ENCODE measurements at regions not wholly inside any gene's neighbourhood (a gene's known extent, or its start where the extent isn't known, plus 50 kb on each side); places are given as distances from the start of the nearest gene placed in this dataset.
"Not testable (repeated sequence)": the region's sequence is repeated elsewhere in the genome, so short reads cannot be mapped to it uniquely, and the experiment has no call there.

- no peaks in the 10 kb centered on the region for H3K36me3 ChIP-seq (ENCODE audit: control insufficient read depth, insufficient read depth, low read length)
- no peaks in the 10 kb centered on the region for H3K4me1 ChIP-seq (ENCODE audit: control insufficient read depth, insufficient read depth, low read length)
- WGBS (ENCODE audit: insufficient coverage, low lambda C conversion rate), result 100% methylated on average over 1 of the region's 7 CpGs
- no peaks in the 10 kb centered on the region for H3K9me3 ChIP-seq (ENCODE audit: control insufficient read depth, low read depth, low read length)
- DNase-seq, result no peak
- no peak overlapping the region for H3K4me3 ChIP-seq (ENCODE audit: low read length)
- no peaks in the 10 kb centered on the region for H3K27me3 ChIP-seq (ENCODE audit: control insufficient read depth, insufficient read depth, low read length)
- no peak overlapping the region for H3K27ac ChIP-seq (ENCODE audit: low read length)
Observed at GRCh38 chr13:72638059-72638815, 89.2 kb downstream of the MZT1 start.

- DNase-seq, result no peak
- WGBS (ENCODE audit: insufficient coverage, low lambda C conversion rate), result no CpG with 5 or more reads among the region's 4 CpGs
- Histone ChIP-seq H3K27me3 (ENCODE audit: control insufficient read depth, insufficient read depth, low read length) (no peaks in the 10 kb centered on the region), H3K36me3 (ENCODE audit: control insufficient read depth, insufficient read depth, low read length) (no peaks in the 10 kb centered on the region), H3K9me3 (ENCODE audit: control insufficient read depth, low read depth, low read length) (no peaks in the 10 kb centered on the region), H3K4me3 (ENCODE audit: low read length) (no peak overlapping the region), H3K4me1 (ENCODE audit: control insufficient read depth, insufficient read depth, low read length) (no peaks in the 10 kb centered on the region), H3K27ac (ENCODE audit: low read length) (no peak overlapping the region)
Observed at GRCh38 chr13:72637561-72637960, 89.9 kb downstream of the MZT1 start.

GRCh38 chr13:72634859-72635258 is 92.6 kb downstream of the MZT1 start:
- DNase-seq, result no peak
- no peaks in the 10 kb centered on the region for H3K27me3 ChIP-seq (ENCODE audit: control insufficient read depth, insufficient read depth, low read length)
- H3K36me3 ChIP-seq (ENCODE audit: control insufficient read depth, insufficient read depth, low read length), result no peaks in the 10 kb centered on the region
- no peaks in the 10 kb centered on the region for H3K9me3 ChIP-seq (ENCODE audit: control insufficient read depth, low read depth, low read length)
- no CpG with 5 or more reads among the region's 1 CpG for WGBS (ENCODE audit: insufficient coverage, low lambda C conversion rate)
- H3K4me3 ChIP-seq (ENCODE audit: low read length), result no peak overlapping the region
- H3K4me1 ChIP-seq (ENCODE audit: control insufficient read depth, insufficient read depth, low read length), result no peaks in the 10 kb centered on the region
- no peak overlapping the region for H3K27ac ChIP-seq (ENCODE audit: low read length)

- WGBS (ENCODE audit: insufficient coverage, low lambda C conversion rate), result no CpG with 5 or more reads among the region's 2 CpGs
- no peak for DNase-seq
- no peaks in the 10 kb centered on the region for H3K27me3 ChIP-seq (ENCODE audit: control insufficient read depth, insufficient read depth, low read length)
- no peak overlapping the region for H3K27ac ChIP-seq (ENCODE audit: low read length)
- no peaks in the 10 kb centered on the region for H3K36me3 ChIP-seq (ENCODE audit: control insufficient read depth, insufficient read depth, low read length)
- H3K4me3 ChIP-seq (ENCODE audit: low read length), result no peak overlapping the region
- no peaks in the 10 kb centered on the region for H3K9me3 ChIP-seq (ENCODE audit: control insufficient read depth, low read depth, low read length)
- H3K4me1 ChIP-seq (ENCODE audit: control insufficient read depth, insufficient read depth, low read length), result no peaks in the 10 kb centered on the region
Observed at GRCh38 chr13:72622546-72622945, 104.9 kb downstream of the MZT1 start.

- Histone ChIP-seq H3K27ac (ENCODE audit: low read length) (no peak overlapping the region), H3K27me3 (ENCODE audit: control insufficient read depth, insufficient read depth, low read length) (no peaks in the 10 kb centered on the region), H3K4me1 (ENCODE audit: control insufficient read depth, insufficient read depth, low read length) (no peaks in the 10 kb centered on the region), H3K4me3 (ENCODE audit: low read length) (no peak overlapping the region), H3K36me3 (ENCODE audit: control insufficient read depth, insufficient read depth, low read length) (no peaks in the 10 kb centered on the region), H3K9me3 (ENCODE audit: control insufficient read depth, low read depth, low read length) (no peaks in the 10 kb centered on the region)
- DNase-seq, result no peak
- 100% methylated on average over 2 of the region's 2 CpGs for WGBS (ENCODE audit: insufficient coverage, low lambda C conversion rate)
Observed at GRCh38 chr13:72620874-72621273, 106.6 kb downstream of the MZT1 start.

GRCh38 chr13:72617951-72618350 is 109.5 kb downstream of the MZT1 start:
- H3K4me1 ChIP-seq (ENCODE audit: control insufficient read depth, insufficient read depth, low read length), result no peaks in the 10 kb centered on the region
- no peaks in the 10 kb centered on the region for H3K9me3 ChIP-seq (ENCODE audit: control insufficient read depth, low read depth, low read length)
- H3K36me3 ChIP-seq (ENCODE audit: control insufficient read depth, insufficient read depth, low read length), result no peaks in the 10 kb centered on the region
- H3K4me3 ChIP-seq (ENCODE audit: low read length), result no peak overlapping the region
- H3K27ac ChIP-seq (ENCODE audit: low read length), result no peak overlapping the region
- H3K27me3 ChIP-seq (ENCODE audit: control insufficient read depth, insufficient read depth, low read length), result no peaks in the 10 kb centered on the region
- no peak for DNase-seq
- 88% methylated on average over 1 of the region's 1 CpG for WGBS (ENCODE audit: insufficient coverage, low lambda C conversion rate)

GRCh38 chr13:72617186-72617585 is 110.2 kb downstream of the MZT1 start:
- Histone ChIP-seq H3K4me3 (ENCODE audit: low read length) (no peak overlapping the region), H3K4me1 (ENCODE audit: control insufficient read depth, insufficient read depth, low read length) (no peaks in the 10 kb centered on the region), H3K9me3 (ENCODE audit: control insufficient read depth, low read depth, low read length) (no peaks in the 10 kb centered on the region), H3K36me3 (ENCODE audit: control insufficient read depth, insufficient read depth, low read length) (no peaks in the 10 kb centered on the region), H3K27ac (ENCODE audit: low read length) (no peak overlapping the region), H3K27me3 (ENCODE audit: control insufficient read depth, insufficient read depth, low read length) (no peaks in the 10 kb centered on the region)
- no peak for DNase-seq
- WGBS (ENCODE audit: insufficient coverage, low lambda C conversion rate), result 100% methylated on average over 1 of the region's 2 CpGs

GRCh38 chr13:72610251-72610891 is 117.1 kb downstream of the MZT1 start:
- not testable (repeated sequence) for H3K4me1 ChIP-seq (ENCODE audit: control insufficient read depth, insufficient read depth, low read length); H3K27ac ChIP-seq (ENCODE audit: low read length); H3K4me3 ChIP-seq (ENCODE audit: low read length); H3K9me3 ChIP-seq (ENCODE audit: control insufficient read depth, low read depth, low read length); DNase-seq; H3K36me3 ChIP-seq (ENCODE audit: control insufficient read depth, insufficient read depth, low read length); H3K27me3 ChIP-seq (ENCODE audit: control insufficient read depth, insufficient read depth, low read length)
- no CpG with 5 or more reads among the region's 29 CpGs for WGBS (ENCODE audit: insufficient coverage, low lambda C conversion rate)

GRCh38 chr13:72599178-72599743 is 128.2 kb downstream of the MZT1 start:
- Histone ChIP-seq H3K9me3 (ENCODE audit: control insufficient read depth, low read depth, low read length) (no peaks in the 10 kb centered on the region), H3K27ac (ENCODE audit: low read length) (no peak overlapping the region), H3K27me3 (ENCODE audit: control insufficient read depth, insufficient read depth, low read length) (no peaks in the 10 kb centered on the region), H3K4me1 (ENCODE audit: control insufficient read depth, insufficient read depth, low read length) (no peaks in the 10 kb centered on the region), H3K4me3 (ENCODE audit: low read length) (no peak overlapping the region), H3K36me3 (ENCODE audit: control insufficient read depth, insufficient read depth, low read length) (no peaks in the 10 kb centered on the region)
- WGBS (ENCODE audit: insufficient coverage, low lambda C conversion rate), result 40% methylated on average over 1 of the region's 3 CpGs
- no peak for DNase-seq

- no peaks in the 10 kb centered on the region for H3K4me1 ChIP-seq (ENCODE audit: control insufficient read depth, insufficient read depth, low read length)
Observed at GRCh38 chr13:72590091-72590740, 137.2 kb downstream of the MZT1 start.

More at GRCh38 chr13:72590091-72590740, 137.2 kb downstream of the MZT1 start:
- no CpG with 5 or more reads among the region's 1 CpG for WGBS (ENCODE audit: insufficient coverage, low lambda C conversion rate)
- no peak overlapping the region for H3K4me3 ChIP-seq (ENCODE audit: low read length)
- H3K27me3 ChIP-seq (ENCODE audit: control insufficient read depth, insufficient read depth, low read length), result no peaks in the 10 kb centered on the region
- DNase-seq, result no peak
- H3K9me3 ChIP-seq (ENCODE audit: control insufficient read depth, low read depth, low read length), result no peaks in the 10 kb centered on the region
- no peak overlapping the region for H3K27ac ChIP-seq (ENCODE audit: low read length)
- no peaks in the 10 kb centered on the region for H3K36me3 ChIP-seq (ENCODE audit: control insufficient read depth, insufficient read depth, low read length)

Measured in large intestine (tissue), 3 donors.